Upper lobe of right lung (tissue), 1 donor: ENCODE measurements at regions not wholly inside any gene's neighbourhood (a gene's known extent, or its start where the extent isn't known, plus 50 kb on each side); places are given as distances from the start of the nearest gene placed in this dataset.

ENCODE experiments used
- ATAC-seq: fragments of 200-7000 bp; cut with Tn5 transposase; one replicate; pipeline ENCODE4 v1.9.1; 2020; ENCODE audit warnings: mild to moderate bottlenecking, moderate library complexity
- DNase-seq: peaks from one replicate; pipeline ENCODE4 v3.0.0-alpha.2; 2020
- H3K27ac ChIP-seq: fragments of 200-600 bp; one replicate; pipeline ENCODE4 v1.8.0; 2022
- H3K27me3 ChIP-seq: fragments of 200-600 bp; one replicate; pipeline ENCODE4 v1.8.0; 2022; ENCODE audit warnings: mild to moderate bottlenecking
- H3K36me3 ChIP-seq: fragments of 200-600 bp; one replicate; pipeline ENCODE4 v1.8.0; 2022
- H3K4me1 ChIP-seq: fragments of 200-600 bp; one replicate; pipeline ENCODE4 v1.8.0; 2022
- H3K4me3 ChIP-seq: fragments of 200-600 bp; one replicate; pipeline ENCODE4 v1.8.0; 2022; ENCODE audit warnings: mild to moderate bottlenecking
- H3K9me3 ChIP-seq: fragments of 200-600 bp; one replicate; pipeline ENCODE4 v1.8.0; 2022
- CTCF ChIP-seq: fragments of 200-600 bp; IDR thresholded peaks from one replicate; pipeline ENCODE4 v1.8.0; 2022; ENCODE audit warnings: antibody characterized with exemption
- intact Hi-C: fragments of 100-400 bp; cut with DNase I; formaldehyde crosslinking; loops from one replicate; pipeline ENCODE4 v1.11.0; 2022
- donor health status: DM: no; HTN: yes; CAD: no; lungs with severe emphysema.

- Histone ChIP-seq H3K4me1 (no peaks in the 10 kb centered on the region), H3K36me3 (no peaks in the 10 kb centered on the region), H3K27me3 (no peaks in the 10 kb centered on the region), H3K9me3 (no peaks in the 10 kb centered on the region), H3K4me3 (no peak overlapping the region), H3K27ac (no peak overlapping the region)
- no peak for TF ChIP-seq CTCF
- no peak for ATAC-seq
- DNase-seq = no peak
- intact Hi-C loops = no loop called here
Observed at GRCh38 chr18:39764873-39765272, 2190.2 kb upstream of the PIK3C3 start.

DNA sequence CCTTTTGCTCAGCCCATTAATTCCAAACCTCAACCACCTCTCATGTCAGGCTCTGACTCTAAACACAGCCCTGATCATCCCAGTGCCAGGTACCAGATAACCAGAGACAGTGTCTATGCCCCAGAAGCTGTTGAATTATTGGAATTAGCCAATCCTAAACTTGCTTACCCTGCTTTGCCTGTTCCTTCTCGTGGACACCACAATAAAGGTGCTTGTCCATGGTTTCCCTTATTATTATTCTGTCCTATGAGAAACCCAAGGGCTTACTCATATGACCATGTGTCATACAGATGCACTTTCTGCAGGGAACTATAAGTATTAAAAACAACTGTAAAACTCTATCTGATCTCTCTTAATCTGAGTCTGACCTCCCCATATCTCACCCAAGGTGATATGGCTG is 2193.8 kb upstream of the PIK3C3 start:
- intact Hi-C loops = no loop called here

DNA sequence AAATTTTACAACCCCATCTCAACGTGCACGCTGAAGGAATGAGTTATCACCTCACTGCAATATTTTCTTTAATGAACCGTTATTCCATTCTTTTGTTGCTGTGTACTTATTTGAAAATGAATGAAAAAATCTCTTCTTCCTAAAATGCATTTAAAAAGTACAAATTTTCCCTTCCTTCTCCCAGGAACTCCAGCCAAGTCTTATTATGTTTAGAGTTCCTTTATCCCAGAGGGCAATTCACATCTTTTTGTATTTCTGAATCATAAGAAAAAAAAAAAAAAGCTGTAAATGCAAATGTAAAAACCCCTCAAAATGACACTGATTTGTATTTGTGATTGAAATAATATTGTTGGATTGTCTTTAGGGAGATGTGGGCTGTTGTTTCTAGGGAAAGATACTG is 2194.3 kb upstream of the CELF4 start:
- DNase-seq (no peak), ATAC-seq (no peak)
- no peak for TF ChIP-seq CTCF
- H3K27me3 ChIP-seq = no peaks in the 10 kb centered on the region
- intact Hi-C loops = no loop called here
- no peak overlapping the region for H3K27ac ChIP-seq
- no peaks in the 10 kb centered on the region for H3K9me3 ChIP-seq
- no peaks in the 10 kb centered on the region for H3K36me3 ChIP-seq
- H3K4me3 ChIP-seq = no peak overlapping the region
- H3K4me1 ChIP-seq = no peaks in the 10 kb centered on the region

More for the DNA sequence above, 2193.8 kb upstream of the PIK3C3 start:
- Histone ChIP-seq H3K9me3 (no peaks in the 10 kb centered on the region), H3K4me3 (no peak overlapping the region), H3K27ac (no peak overlapping the region), H3K4me1 (no peaks in the 10 kb centered on the region), H3K27me3 (no peaks in the 10 kb centered on the region), H3K36me3 (no peaks in the 10 kb centered on the region)
- ATAC-seq = no peak
- DNase-seq = no peak
- TF ChIP-seq CTCF = no peak

DNA sequence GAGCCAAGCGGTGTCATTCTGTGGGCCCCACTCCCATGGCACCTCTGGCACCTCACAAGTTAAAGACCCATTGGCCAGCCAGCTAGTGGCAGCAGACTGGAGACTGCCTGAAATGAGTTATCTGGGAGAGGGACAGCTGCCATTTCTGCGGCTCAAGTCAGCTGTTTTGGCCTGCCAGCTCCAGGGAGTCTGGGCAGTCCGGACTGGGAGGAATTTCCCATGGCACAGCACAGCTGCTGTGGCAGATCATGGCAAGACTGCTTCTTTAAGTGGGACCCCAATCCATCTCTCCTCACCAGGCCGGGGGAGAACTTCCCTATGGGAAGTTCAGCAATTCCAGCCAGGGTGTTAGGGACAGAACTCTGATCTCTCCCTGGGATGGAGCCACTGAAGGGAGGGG is 2187.6 kb upstream of the CELF4 start:
- intact Hi-C loops = no loop called here
- Histone ChIP-seq H3K9me3 (no peaks in the 10 kb centered on the region), H3K4me3 (no peak overlapping the region), H3K4me1 (no peaks in the 10 kb centered on the region), H3K27ac (no peak overlapping the region), H3K36me3 (no peaks in the 10 kb centered on the region), H3K27me3 (no peaks in the 10 kb centered on the region)
- no peak for TF ChIP-seq CTCF
- ATAC-seq = no peak
- DNase-seq = no peak

DNA sequence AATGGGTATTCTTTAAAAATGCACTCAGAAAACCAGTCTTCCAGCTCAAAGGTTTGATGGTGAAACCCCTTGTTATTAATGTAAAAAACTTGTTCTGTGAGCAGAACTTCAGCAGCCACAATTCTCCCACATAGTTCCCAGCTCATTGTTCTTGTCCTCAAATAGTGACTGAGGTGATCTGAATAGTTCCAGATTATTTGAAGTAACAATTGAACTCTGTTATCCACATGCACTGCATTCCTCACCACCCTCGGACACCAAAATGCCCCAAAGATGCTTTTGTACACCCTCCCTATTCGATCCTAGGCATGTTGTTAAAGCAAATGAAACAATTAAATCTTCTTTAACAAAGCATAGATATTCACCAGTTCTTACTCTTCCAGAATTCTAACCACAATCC is 2186.8 kb upstream of the CELF4 start:
- no peak overlapping the region for H3K4me3 ChIP-seq
- no peak for TF ChIP-seq CTCF
- ATAC-seq (no peak), DNase-seq (no peak)
- H3K27ac ChIP-seq = no peak overlapping the region
- no peaks in the 10 kb centered on the region for H3K27me3 ChIP-seq
- H3K36me3 ChIP-seq = no peaks in the 10 kb centered on the region
- no peaks in the 10 kb centered on the region for H3K4me1 ChIP-seq
- intact Hi-C loops = no loop called here
- H3K9me3 ChIP-seq = no peaks in the 10 kb centered on the region

DNA sequence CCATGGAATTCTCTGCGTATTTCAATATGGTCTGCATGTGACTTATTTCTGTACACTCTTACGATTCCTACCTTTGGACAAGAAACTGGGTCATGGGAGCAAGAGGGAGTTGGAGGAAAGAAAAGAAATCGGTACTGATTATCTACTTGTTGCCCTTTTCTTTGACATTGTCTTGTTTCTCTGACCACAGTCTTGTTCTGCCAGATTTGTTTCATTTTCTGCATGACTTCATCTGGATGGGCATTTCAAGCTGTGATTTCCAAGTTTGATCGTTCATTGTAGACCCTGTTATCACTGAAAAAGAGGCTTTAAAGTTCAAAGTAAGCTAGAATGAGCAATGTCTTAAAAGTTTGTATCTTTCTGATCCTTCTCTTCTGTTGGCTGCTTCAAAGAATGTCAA is 2186.3 kb upstream of the CELF4 start:
- no peaks in the 10 kb centered on the region for H3K27me3 ChIP-seq
- no peak for TF ChIP-seq CTCF
- no peaks in the 10 kb centered on the region for H3K4me1 ChIP-seq
- no peak overlapping the region for H3K4me3 ChIP-seq
- H3K27ac ChIP-seq = no peak overlapping the region
- no peaks in the 10 kb centered on the region for H3K36me3 ChIP-seq
- DNase-seq (no peak), ATAC-seq (no peak)
- intact Hi-C loops = no loop called here
- no peaks in the 10 kb centered on the region for H3K9me3 ChIP-seq
